GM19467 (cell line): ENCODE measurements at regions not wholly inside any gene's neighbourhood (a gene's known extent, or its start where the extent isn't known, plus 50 kb on each side); places are given as distances from the start of the nearest gene placed in this dataset.

Source experiments
- ATAC-seq: cut with Tn5 transposase; IDR thresholded peaks from one replicate; pipeline ENCODE4 v1.9.1; 2021; ENCODE audit warnings: mild to moderate bottlenecking, moderate library complexity; ENCODE audit not compliant: unreplicated experiment

DNA sequence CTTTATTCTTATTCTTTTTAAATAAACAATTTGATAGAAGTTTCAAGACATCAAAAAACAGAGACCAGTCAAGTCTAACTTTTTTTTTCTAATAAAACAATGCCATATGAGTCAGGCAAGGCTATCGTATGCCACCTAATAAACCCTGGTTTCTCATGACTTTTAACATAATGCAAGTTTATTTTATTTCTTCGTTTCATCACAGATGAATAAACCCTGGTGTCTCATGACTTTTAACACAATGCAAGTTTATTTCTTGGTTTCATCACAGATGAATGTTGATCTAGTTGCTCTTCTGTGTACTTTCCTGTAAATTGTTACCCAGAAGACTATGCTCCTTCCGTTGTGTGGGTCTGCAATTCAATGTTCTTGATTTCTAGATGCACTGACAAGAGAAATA is 905.4 kb downstream of the ROBO2 start:
- ATAC-seq: no peak

DNA sequence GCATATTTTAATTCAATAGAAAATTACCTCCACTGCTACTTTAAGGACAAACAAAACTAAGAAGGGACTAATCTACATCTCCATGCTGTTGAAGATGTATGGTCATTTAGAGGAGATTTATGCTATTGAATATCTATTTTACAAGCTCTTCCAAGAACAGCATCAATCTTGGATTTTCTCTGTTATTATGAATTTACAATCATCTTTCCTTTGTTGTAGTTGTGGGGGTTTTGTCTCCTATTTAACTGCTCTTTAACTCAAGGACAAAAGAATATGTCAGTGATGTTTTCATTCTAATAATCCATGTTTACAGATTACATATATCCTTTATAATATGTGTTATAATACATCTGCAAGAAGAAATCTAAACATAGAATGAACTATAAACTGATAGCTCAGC is 907.8 kb downstream of the ROBO2 start:
- ATAC-seq: no peak

- ATAC-seq: no peak
Observed at GRCh38 chr3:77967621-77968020, 927.7 kb downstream of the ROBO2 start.

GRCh38 chr3:77976079-77976478 is 936.2 kb downstream of the ROBO2 start:
- no peak for ATAC-seq

DNA sequence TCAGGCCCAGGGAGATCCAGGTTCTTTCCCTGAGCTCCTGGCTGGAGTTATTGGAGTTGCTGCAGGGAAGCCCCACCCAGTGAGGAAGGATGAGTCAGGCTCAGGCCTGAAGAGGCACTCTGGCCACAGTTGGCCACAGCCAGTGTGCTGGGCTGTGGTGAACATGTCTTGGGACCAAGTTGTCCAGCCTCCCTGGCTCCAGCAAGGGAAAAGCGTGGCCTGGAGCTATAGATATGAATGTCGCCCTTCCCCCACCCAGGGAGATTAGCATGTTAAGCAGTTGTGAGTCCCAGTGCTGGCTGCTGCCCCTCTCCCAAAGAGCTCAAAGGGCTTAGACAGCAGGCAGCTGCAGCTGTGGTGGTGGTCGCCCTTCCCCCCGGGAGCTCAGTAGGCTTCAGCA is 963.2 kb downstream of the ROBO2 start:
- ATAC-seq: no peak

DNA sequence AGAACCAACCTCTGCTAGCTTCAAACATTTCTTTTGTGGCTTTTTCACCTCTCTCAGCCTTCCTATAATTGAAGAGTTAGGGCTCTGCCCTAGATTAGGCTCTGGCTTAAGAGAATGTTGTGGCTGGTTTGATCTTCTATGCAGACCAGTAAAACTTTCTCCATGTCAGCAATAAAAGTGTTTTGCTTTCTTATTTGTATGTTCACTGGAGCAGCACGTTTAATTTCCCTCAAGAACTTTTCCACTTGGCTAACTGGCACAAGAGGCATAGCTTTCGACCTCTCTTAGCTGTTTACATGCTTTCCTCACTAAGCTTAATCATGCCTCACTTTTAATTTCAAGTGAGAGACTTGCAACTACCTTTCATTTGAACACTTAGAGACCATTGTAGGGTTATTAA is 964.7 kb downstream of the ROBO2 start:
- ATAC-seq: no peak

GRCh38 chr3:78013653-78014052 is 973.8 kb downstream of the ROBO2 start:
- no peak for ATAC-seq

DNA sequence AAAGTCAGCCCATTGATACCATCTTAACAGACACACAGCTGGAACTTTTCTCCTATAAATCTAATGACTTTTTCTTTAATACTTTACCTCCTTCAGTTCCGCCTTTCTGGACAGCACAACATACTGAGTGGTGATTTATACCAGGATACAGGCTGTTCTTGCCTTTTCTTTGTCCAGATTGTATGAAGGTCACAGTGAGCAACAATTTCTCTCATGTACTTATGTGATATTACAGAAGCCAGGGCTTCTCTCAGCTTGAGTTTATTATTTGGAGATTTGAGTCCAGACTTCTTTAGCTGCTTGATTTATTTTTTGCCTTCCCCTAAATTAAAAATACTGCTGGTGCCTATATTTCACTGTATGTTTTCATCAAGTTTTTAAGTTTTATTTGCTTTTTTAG is 976.0 kb downstream of the ROBO2 start:
- ATAC-seq: no peak

- ATAC-seq: no peak
Observed at GRCh38 chr3:78021710-78022109, 981.8 kb downstream of the ROBO2 start.

- ATAC-seq: no peak
Observed at GRCh38 chr3:78022232-78022631, 982.3 kb downstream of the ROBO2 start.

DNA sequence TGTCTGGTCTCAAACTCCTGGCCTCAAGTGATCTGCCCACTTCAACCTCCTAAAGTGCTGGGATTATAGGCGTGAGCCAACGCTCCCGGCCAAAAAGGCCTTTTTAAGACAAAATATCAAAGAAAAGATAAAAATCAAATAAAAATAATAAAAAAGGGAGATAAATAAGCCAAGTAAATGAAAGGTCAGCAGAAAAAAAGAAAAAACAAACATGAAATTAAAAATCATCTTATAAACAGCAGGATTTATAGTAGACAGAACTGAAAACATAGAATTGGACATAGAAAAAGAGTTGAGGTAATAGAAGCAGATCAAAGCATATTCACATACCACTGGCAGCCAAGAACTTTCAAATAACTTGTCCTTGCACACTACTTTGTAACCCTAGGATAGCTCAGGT is 983.4 kb downstream of the ROBO2 start:
- ATAC-seq: no peak

- no peak for ATAC-seq
Observed at GRCh38 chr3:78025916-78026315, 986.0 kb downstream of the ROBO2 start.

- no peak for ATAC-seq
Observed at GRCh38 chr3:78026318-78026828, 986.5 kb downstream of the ROBO2 start.

GRCh38 chr3:78029775-78030174 is 989.9 kb downstream of the ROBO2 start:
- no peak for ATAC-seq

- no peak for ATAC-seq
Observed at GRCh38 chr3:78035131-78035641, 995.3 kb downstream of the ROBO2 start.

DNA sequence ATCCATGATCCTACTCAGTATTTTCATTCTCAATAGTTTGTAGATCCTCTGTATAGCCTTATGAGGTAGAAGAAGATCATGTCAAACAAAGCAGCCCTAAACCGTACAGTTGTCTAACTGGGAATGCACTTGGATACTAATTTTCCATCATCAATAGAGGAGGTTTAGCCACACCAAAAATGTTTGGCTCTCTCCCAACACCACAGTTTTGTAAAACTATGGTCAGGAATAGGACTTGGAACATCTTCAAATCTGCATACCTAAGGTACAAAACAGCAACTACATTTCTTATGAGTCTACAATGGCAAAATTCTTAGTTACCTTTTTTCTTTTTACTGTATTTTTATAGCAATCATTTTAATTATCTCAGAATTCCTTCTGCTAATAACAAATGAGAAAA is 1001.6 kb downstream of the ROBO2 start:
- no peak for ATAC-seq

- no peak for ATAC-seq
Observed at GRCh38 chr3:78046566-78046965, 1006.7 kb downstream of the ROBO2 start.

DNA sequence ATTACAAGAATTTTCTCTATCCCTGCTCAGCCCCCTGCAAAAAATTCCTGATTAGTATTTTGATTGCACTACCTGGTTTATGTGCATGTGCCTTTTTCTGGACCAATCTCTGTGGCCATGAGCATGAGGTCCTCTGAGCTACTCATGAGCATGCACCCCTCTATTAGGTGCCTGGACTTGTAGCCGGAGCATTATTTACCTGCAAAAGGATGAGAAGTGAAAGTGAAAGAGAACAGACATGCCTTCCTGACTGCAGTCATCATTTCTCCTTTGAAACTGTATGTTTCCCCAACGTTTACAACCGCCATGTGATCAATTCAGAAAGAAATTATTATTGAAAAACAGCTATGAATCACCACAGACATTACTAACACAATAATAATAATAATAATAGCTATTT is 1008.8 kb downstream of the ROBO2 start:
- ATAC-seq: no peak

GRCh38 chr3:78049521-78049920 is 1009.6 kb downstream of the ROBO2 start:
- no peak for ATAC-seq

DNA sequence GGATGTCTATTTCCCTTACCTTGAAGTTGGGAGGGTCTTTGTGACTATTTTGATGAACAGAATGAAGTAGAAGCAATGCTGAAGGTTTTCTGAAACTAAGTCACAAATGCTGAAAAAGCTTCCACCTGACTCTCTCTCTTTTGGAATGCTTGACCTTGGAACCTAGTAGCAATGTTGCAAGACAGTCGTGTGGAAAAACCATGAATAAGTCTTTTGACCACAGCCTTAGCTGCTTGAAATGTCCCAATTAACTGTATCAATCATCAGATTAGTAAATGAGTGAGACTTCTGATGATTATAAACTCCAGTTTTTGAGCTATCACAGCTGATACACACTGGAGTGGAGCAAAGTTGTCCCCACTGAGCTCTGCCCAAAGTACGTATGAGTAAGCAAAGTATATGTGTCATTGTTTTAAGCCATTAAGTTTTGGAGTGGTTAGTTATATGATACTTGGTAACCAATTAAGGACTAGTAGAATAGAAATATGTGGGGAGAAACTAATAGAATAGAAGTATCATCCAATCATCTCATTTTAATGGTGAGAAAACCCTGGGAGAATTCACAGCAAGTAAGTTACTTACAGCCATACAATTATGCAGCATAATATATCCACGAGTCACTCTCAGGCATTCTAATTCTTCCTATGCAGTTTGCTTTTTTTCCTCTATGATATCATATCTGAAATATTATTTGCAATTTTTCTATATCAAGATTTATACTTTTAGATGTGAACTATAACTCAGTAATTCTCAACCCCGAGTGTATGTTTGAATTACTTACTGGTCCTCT is 1010.6 kb downstream of the ROBO2 start:
- ATAC-seq: no peak

DNA sequence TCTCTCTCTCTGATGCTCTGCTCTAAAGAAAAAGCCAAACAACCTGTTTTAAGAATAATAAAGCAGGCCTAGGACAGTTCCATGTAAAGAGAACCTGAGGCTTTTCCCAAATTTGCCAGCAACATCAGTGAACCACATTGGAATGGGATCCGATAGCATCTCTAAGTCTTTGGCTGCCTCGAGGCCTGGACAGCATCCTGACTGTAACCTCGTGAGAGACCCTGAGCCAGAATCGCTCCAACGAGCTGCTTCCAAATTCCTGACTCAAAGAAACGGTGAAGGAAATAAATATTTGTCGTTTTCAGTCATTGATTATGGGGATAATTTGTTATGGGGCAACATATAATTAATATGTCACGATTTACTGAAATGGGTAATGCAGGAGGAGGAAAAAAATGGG is 1012.8 kb downstream of the ROBO2 start:
- no peak for ATAC-seq

- no peak for ATAC-seq
Observed at GRCh38 chr3:78066287-78066686, 1026.4 kb downstream of the ROBO2 start.

DNA sequence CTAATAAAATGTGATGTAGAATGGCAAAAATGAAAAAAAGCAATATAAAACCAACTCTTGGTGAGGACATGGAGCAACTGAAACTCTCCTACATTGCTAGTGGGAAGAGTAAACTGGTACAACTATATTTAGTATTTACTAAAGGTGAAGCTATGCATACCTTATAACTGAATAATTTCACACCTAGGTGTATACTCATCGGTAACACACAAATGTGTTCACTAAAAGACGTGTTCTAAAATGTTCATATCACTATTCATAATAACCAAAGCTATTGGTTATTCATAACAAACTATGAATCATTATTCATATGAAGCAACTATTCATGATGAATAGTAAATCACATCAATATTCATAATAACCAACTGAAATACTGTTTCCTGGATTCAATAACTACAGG is 1030.3 kb downstream of the ROBO2 start:
- no peak for ATAC-seq
